Liver (tissue), 8 donors: ENCODE measurements at regions not wholly inside any gene's neighbourhood (a gene's known extent, or its start where the extent isn't known, plus 50 kb on each side); places are given as distances from the start of the nearest gene placed in this dataset.

ENCODE experiments used
- DNase-seq: peaks from one replicate; pipeline ENCODE4 v3.0.0-alpha.2; 2017; ENCODE audit warnings: low spot score
- H3K27ac ChIP-seq, 2 donors: one replicate each; pipeline ENCODE4 v1.7.0; 2013; ENCODE audit warnings: inconsistent platforms in 2 of 2, low read length in 2 of 2, control low read depth in 1 of 2, low read depth in 1 of 2, mild to moderate bottlenecking in 1 of 2
- H3K27me3 ChIP-seq, 4 donors: one replicate each; pipeline versions ENCODE4 v1.6.1 to v1.7.0; 2013; ENCODE audit warnings: low read length in 3 of 4, inconsistent platforms in 1 of 4, mild to moderate bottlenecking in 1 of 4, moderate library complexity in 1 of 4; ENCODE audit not compliant: control insufficient read depth in 4 of 4, insufficient read depth in 4 of 4
- H3K36me3 ChIP-seq, 4 donors: one replicate each; pipeline versions ENCODE4 v1.6.1 to v1.7.0; 2013; ENCODE audit warnings: low read length in 3 of 4, mild to moderate bottlenecking in 3 of 4, low read depth in 1 of 4, moderate library complexity in 1 of 4; ENCODE audit not compliant: control insufficient read depth in 4 of 4, insufficient read depth in 3 of 4
- H3K4me1 ChIP-seq, 4 donors: one replicate each; pipeline versions ENCODE4 v1.6.1 to v1.7.0; 2013; ENCODE audit warnings: low read length in 3 of 4, mild to moderate bottlenecking in 3 of 4, moderate library complexity in 1 of 4; ENCODE audit not compliant: control insufficient read depth in 4 of 4, insufficient read depth in 4 of 4
- H3K4me3 ChIP-seq, 3 donors: one replicate each; pipeline versions ENCODE4 v1.6.1 to v1.7.0; 2013; ENCODE audit warnings: low read length in 3 of 3, control low read depth in 1 of 3, low read depth in 1 of 3, mild to moderate bottlenecking in 1 of 3
- H3K9ac ChIP-seq, 2 donors: one replicate each; pipeline ENCODE4 v1.7.0; 2013; ENCODE audit warnings: low read length in 2 of 2, mild to moderate bottlenecking in 2 of 2, moderate library complexity in 2 of 2, control low read depth in 1 of 2, low read depth in 1 of 2
- H3K9me3 ChIP-seq, 4 donors: one replicate each; pipeline versions ENCODE4 v1.6.1 to v1.7.0; 2013; ENCODE audit warnings: low read length in 3 of 4; ENCODE audit not compliant: control insufficient read depth in 4 of 4
- EGR1 ChIP-seq, 2 donors: IDR thresholded peaks; 2 replicates each; pipeline ENCODE4 v1.6.1; 2016 to 2018; ENCODE audit warnings: antibody characterized with exemption in 2 of 2, low read depth in 2 of 2
- FOXA1 ChIP-seq: IDR thresholded peaks from 2 replicates; pipeline ENCODE4 v1.6.1; 2016; ENCODE audit warnings: antibody characterized with exemption
- FOXA2 ChIP-seq: IDR thresholded peaks from 2 replicates; pipeline ENCODE4 v1.6.1; 2016; ENCODE audit warnings: antibody characterized with exemption
- GABPA ChIP-seq, 2 donors: IDR thresholded peaks in 1 of 2; conservative IDR thresholded peaks in 1 of 2; 2 replicates each; pipeline ENCODE4 v1.6.1; 2016; ENCODE audit warnings: antibody characterized with exemption in 2 of 2, mild to moderate bottlenecking in 1 of 2, moderate library complexity in 1 of 2
- HNF4A ChIP-seq, 2 donors: conservative IDR thresholded peaks; 2 replicates each; pipeline ENCODE4 v1.6.1; 2016; ENCODE audit warnings: antibody characterized with exemption in 2 of 2, mild to moderate bottlenecking in 2 of 2
- HNF4G ChIP-seq: IDR thresholded peaks from 2 replicates; pipeline ENCODE4 v1.6.1; 2016; ENCODE audit warnings: antibody characterized with exemption
- JUND ChIP-seq, 2 donors: IDR thresholded peaks; 2 replicates each; pipeline ENCODE4 v1.6.1; 2016; ENCODE audit warnings: antibody characterized with exemption in 2 of 2
- NR2F2 ChIP-seq: IDR thresholded peaks from 2 replicates; pipeline ENCODE4 v1.6.1; 2016; ENCODE audit warnings: antibody characterized with exemption
- RAD21 ChIP-seq, 2 donors: IDR thresholded peaks; 2 replicates each; pipeline ENCODE4 v1.6.1; 2016; ENCODE audit warnings: antibody characterized with exemption in 2 of 2, mild to moderate bottlenecking in 2 of 2
- RXRA ChIP-seq, 2 donors: IDR thresholded peaks; 2 replicates each; pipeline ENCODE4 v1.6.1; 2017 to 2018; ENCODE audit warnings: antibody characterized with exemption in 2 of 2, mild to moderate bottlenecking in 1 of 2
- SP1 ChIP-seq: IDR thresholded peaks from 2 replicates; pipeline ENCODE4 v1.6.1; 2018; ENCODE audit warnings: antibody characterized with exemption, mild to moderate bottlenecking
- TAF1 ChIP-seq: conservative IDR thresholded peaks from 2 replicates; pipeline ENCODE4 v1.6.1; 2016; ENCODE audit warnings: antibody characterized with exemption, mild to moderate bottlenecking
- YY1 ChIP-seq: IDR thresholded peaks from 2 replicates; pipeline ENCODE4 v1.6.1; 2016; ENCODE audit warnings: antibody characterized with exemption, mild to moderate bottlenecking
- WGBS: extraction: QIAGEN DNeasy Blood & Tissue Kit; methylation state at CpG from one replicate; pipeline ENCODE4 v1.1.7; 2013; 5-methylcytosine and 5-hydroxymethylcytosine counted together
- TF ChIP-seq, protein P1 (sequence below): IDR thresholded peaks from 2 replicates; pipeline ENCODE4 v1.6.1; 2016; ENCODE audit warnings: antibody characterized with exemption, mild to moderate bottlenecking
- TF ChIP-seq, protein P2 (sequence below): IDR thresholded peaks from 2 replicates; pipeline ENCODE4 v1.6.1; 2016; ENCODE audit warnings: antibody characterized with exemption
- TF ChIP-seq, protein P3 (sequence below): IDR thresholded peaks from 2 replicates; pipeline ENCODE4 v1.6.1; 2016; ENCODE audit warnings: antibody characterized with exemption
- TF ChIP-seq, protein P4 (sequence below): IDR thresholded peaks from 2 replicates; pipeline ENCODE4 v1.6.1; 2016; ENCODE audit warnings: antibody characterized with exemption
- TF ChIP-seq, protein P5 (sequence below): fragments of 150-350 bp; IDR thresholded peaks from 2 replicates; pipeline ENCODE4 v1.5.1; 2017; ENCODE audit warnings: improper control_type of control experiment, low read depth, low read length; ENCODE audit not compliant: missing input control
- donor health status: healthy.
- donor health status: healthy.
- donor health status: healthy.
- donor health status: healthy.
- donor health status: healthy.

DNA sequence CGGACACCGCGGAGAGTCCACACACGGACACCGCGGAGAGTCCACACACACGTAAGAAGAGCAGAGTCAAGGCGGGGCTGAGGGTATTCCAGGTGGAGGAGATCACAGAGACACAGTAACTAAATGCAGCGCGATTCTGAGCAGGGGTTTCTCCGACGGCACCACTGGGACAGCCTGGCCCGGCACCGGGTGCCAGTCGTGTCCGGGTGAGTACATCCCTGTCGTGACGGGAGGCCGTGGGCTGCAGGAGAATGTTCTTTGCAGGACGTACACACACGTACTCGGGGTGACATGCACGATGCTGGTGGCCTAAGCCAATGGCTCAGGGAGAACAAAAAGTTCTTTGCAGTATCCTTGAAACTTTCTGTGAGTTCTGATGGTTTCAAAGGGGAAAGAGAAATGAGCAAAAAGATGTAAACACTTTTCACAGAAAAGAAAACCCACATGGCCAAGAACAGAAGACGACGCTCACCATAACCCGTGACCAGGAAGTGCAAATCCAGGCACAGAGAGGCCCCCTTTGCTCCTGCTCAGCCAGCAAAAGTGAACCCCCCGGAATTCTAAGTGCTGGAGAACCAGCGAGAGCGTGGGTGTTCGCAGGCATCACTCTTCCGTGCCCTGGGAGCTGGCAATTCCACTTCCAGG, 53.7 kb upstream of the METRNL start:
- Histone ChIP-seq H3K4me1 (peaks cover 0 to 2% (median 0%) of the 10 kb centered on the region in 4 donors), H3K27ac (no peak overlapping the region), H3K9me3 (no peaks in the 10 kb centered on the region), H3K4me3 (no peak overlapping the region), H3K36me3 (peaks cover 0 to 3% (median under 1%) of the 10 kb centered on the region in 4 donors), H3K27me3 (no peaks in the 10 kb centered on the region), H3K9ac (no peak overlapping the region)
- TF ChIP-seq TAF1 (no peak), RXRA (IDR thresholded peaks at IDR 0.05) (no peak), NR2F2 (no peak), GABPA (IDR thresholded peaks at IDR 0.05 in 1 of 2, conservative IDR thresholded peaks at IDR 0.05 in 1 of 2) (no peak), FOXA1 (no peak), HNF4A (conservative IDR thresholded peaks at IDR 0.05) (no peak), FOXA2 (no peak), JUND (IDR thresholded peaks at IDR 0.05) (no peak), HNF4G (no peak), YY1 (no peak), EGR1 (IDR thresholded peaks at IDR 0.05; ENCODE audit: low read depth in 2 of 2) (no peak), RAD21 (IDR thresholded peaks at IDR 0.05) (no peak), SP1 (no peak)
- TF ChIP-seq, protein P1, sequence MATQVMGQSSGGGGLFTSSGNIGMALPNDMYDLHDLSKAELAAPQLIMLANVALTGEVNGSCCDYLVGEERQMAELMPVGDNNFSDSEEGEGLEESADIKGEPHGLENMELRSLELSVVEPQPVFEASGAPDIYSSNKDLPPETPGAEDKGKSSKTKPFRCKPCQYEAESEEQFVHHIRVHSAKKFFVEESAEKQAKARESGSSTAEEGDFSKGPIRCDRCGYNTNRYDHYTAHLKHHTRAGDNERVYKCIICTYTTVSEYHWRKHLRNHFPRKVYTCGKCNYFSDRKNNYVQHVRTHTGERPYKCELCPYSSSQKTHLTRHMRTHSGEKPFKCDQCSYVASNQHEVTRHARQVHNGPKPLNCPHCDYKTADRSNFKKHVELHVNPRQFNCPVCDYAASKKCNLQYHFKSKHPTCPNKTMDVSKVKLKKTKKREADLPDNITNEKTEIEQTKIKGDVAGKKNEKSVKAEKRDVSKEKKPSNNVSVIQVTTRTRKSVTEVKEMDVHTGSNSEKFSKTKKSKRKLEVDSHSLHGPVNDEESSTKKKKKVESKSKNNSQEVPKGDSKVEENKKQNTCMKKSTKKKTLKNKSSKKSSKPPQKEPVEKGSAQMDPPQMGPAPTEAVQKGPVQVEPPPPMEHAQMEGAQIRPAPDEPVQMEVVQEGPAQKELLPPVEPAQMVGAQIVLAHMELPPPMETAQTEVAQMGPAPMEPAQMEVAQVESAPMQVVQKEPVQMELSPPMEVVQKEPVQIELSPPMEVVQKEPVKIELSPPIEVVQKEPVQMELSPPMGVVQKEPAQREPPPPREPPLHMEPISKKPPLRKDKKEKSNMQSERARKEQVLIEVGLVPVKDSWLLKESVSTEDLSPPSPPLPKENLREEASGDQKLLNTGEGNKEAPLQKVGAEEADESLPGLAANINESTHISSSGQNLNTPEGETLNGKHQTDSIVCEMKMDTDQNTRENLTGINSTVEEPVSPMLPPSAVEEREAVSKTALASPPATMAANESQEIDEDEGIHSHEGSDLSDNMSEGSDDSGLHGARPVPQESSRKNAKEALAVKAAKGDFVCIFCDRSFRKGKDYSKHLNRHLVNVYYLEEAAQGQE: no peak
- TF ChIP-seq, protein P2, sequence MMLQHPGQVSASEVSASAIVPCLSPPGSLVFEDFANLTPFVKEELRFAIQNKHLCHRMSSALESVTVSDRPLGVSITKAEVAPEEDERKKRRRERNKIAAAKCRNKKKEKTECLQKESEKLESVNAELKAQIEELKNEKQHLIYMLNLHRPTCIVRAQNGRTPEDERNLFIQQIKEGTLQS: no peak
- TF ChIP-seq, protein P3, sequence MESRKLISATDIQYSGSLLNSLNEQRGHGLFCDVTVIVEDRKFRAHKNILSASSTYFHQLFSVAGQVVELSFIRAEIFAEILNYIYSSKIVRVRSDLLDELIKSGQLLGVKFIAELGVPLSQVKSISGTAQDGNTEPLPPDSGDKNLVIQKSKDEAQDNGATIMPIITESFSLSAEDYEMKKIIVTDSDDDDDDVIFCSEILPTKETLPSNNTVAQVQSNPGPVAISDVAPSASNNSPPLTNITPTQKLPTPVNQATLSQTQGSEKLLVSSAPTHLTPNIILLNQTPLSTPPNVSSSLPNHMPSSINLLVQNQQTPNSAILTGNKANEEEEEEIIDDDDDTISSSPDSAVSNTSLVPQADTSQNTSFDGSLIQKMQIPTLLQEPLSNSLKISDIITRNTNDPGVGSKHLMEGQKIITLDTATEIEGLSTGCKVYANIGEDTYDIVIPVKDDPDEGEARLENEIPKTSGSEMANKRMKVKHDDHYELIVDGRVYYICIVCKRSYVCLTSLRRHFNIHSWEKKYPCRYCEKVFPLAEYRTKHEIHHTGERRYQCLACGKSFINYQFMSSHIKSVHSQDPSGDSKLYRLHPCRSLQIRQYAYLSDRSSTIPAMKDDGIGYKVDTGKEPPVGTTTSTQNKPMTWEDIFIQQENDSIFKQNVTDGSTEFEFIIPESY: no peak
- TF ChIP-seq, protein P4, sequence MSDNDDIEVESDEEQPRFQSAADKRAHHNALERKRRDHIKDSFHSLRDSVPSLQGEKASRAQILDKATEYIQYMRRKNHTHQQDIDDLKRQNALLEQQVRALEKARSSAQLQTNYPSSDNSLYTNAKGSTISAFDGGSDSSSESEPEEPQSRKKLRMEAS: no peak
- TF ChIP-seq, protein P5, sequence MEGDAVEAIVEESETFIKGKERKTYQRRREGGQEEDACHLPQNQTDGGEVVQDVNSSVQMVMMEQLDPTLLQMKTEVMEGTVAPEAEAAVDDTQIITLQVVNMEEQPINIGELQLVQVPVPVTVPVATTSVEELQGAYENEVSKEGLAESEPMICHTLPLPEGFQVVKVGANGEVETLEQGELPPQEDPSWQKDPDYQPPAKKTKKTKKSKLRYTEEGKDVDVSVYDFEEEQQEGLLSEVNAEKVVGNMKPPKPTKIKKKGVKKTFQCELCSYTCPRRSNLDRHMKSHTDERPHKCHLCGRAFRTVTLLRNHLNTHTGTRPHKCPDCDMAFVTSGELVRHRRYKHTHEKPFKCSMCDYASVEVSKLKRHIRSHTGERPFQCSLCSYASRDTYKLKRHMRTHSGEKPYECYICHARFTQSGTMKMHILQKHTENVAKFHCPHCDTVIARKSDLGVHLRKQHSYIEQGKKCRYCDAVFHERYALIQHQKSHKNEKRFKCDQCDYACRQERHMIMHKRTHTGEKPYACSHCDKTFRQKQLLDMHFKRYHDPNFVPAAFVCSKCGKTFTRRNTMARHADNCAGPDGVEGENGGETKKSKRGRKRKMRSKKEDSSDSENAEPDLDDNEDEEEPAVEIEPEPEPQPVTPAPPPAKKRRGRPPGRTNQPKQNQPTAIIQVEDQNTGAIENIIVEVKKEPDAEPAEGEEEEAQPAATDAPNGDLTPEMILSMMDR: no peak
- 96% methylated on average over 31 of the region's 31 CpGs for WGBS
- peak; percentile 9 for DNase-seq
